Nucleus accumbens (tissue), 56 donors: ENCODE measurements at regions not wholly inside any gene's neighbourhood (a gene's known extent, or its start where the extent isn't known, plus 50 kb on each side); places are given as distances from the start of the nearest gene placed in this dataset.

Experiments
- DNase-seq, 56 donors: peaks; one replicate each; lab custom pipeline; 2025; lab: John Stamatoyannopoulos, UW

- no peak for DNase-seq
Measured at GRCh38 chr1:57845041-57845440, 421.2 kb upstream of the DAB1 start.

- DNase-seq: no peak
Measured at GRCh38 chr1:57844382-57844980, 420.6 kb upstream of the DAB1 start.

GRCh38 chr1:57843760-57844159, 419.9 kb upstream of the DAB1 start:
- DNase-seq: no peak

- no peak for DNase-seq
Measured at GRCh38 chr1:57839526-57839925, 415.7 kb upstream of the DAB1 start.

- DNase-seq: no peak
Measured at GRCh38 chr1:57839067-57839466, 415.2 kb upstream of the DAB1 start.

GRCh38 chr1:57835620-57836019, 411.8 kb upstream of the DAB1 start:
- no peak for DNase-seq

GRCh38 chr1:57833296-57833695, 409.4 kb upstream of the DAB1 start:
- DNase-seq: no peak

GRCh38 chr1:57832612-57833011, 408.8 kb upstream of the DAB1 start:
- no peak for DNase-seq

GRCh38 chr1:57831624-57832023, 407.8 kb upstream of the DAB1 start:
- DNase-seq: no peak

GRCh38 chr1:57826535-57826934, 402.7 kb upstream of the DAB1 start:
- DNase-seq: peak in 1 of 56 donors; percentile 5

GRCh38 chr1:57824535-57824934, 400.7 kb upstream of the DAB1 start:
- no peak for DNase-seq

GRCh38 chr1:57820356-57821095, 396.7 kb upstream of the DAB1 start:
- no peak for DNase-seq

- no peak for DNase-seq
Measured at GRCh38 chr1:57819893-57820292, 396.0 kb upstream of the DAB1 start.

- DNase-seq: no peak
Measured at GRCh38 chr1:57803586-57803985, 379.7 kb upstream of the DAB1 start.

GRCh38 chr1:57800376-57800775, 376.5 kb upstream of the DAB1 start:
- peak in 8 of 56 donors; percentile 2 to 30 (median 4) for DNase-seq

GRCh38 chr1:57799490-57800115, 375.7 kb upstream of the DAB1 start:
- no peak for DNase-seq

GRCh38 chr1:57798543-57798942, 374.7 kb upstream of the DAB1 start:
- no peak for DNase-seq

GRCh38 chr1:57797084-57797483, 373.2 kb upstream of the DAB1 start:
- no peak for DNase-seq

GRCh38 chr1:57796616-57797015, 372.8 kb upstream of the DAB1 start:
- no peak for DNase-seq

GRCh38 chr1:57795886-57796285, 372.0 kb upstream of the DAB1 start:
- DNase-seq: no peak

- DNase-seq: no peak
Measured at GRCh38 chr1:57794078-57794477, 370.2 kb upstream of the DAB1 start.

- no peak for DNase-seq
Measured at GRCh38 chr1:57791497-57791896, 367.6 kb upstream of the DAB1 start.
